Neural cell (in vitro differentiated cells): ENCODE measurements at regions not wholly inside any gene's neighbourhood (a gene's known extent, or its start where the extent isn't known, plus 50 kb on each side); places are given as distances from the start of the nearest gene placed in this dataset.

Experiments
- H2AFZ ChIP-seq: fragments of 200-600, 300-800 bp; sonication (generic), shearing (Covaris generic); 2 replicates; pipeline ENCODE4 v1.6.0; 2014; ENCODE audit warnings: low read depth, mild to moderate bottlenecking, antibody characterized with exemption, low read length, moderate library complexity
- H3F3A ChIP-seq: fragments of 200-600 bp; shearing (Covaris generic); 2 replicates; pipeline ENCODE4 v1.6.1; 2016; ENCODE audit warnings: mild to moderate bottlenecking, moderate library complexity, mixed read lengths, antibody characterized with exemption, low read length; ENCODE audit not compliant: insufficient read depth, poor library complexity, severe bottlenecking
- H3K27ac ChIP-seq: fragments of 200-600, 300-800 bp; sonication (generic), shearing (Covaris generic); 2 replicates; pipeline ENCODE4 v1.5.1; 2014; ENCODE audit warnings: mild to moderate bottlenecking, low read length, moderate library complexity
- H3K27me3 ChIP-seq: fragments of 300-800, 200-600 bp; sonication (generic), shearing (Covaris generic); 2 replicates; pipeline ENCODE4 v1.6.0; 2014; ENCODE audit warnings: mild to moderate bottlenecking, low read depth, low read length, moderate library complexity; ENCODE audit not compliant: insufficient read depth
- H3K36me3 ChIP-seq: fragments of 300-800, 200-600 bp; sonication (generic), shearing (Covaris generic); 2 replicates; pipeline ENCODE4 v1.5.1; 2014; ENCODE audit warnings: mild to moderate bottlenecking, antibody characterized with exemption, low read length, moderate library complexity; ENCODE audit not compliant: insufficient read depth
- H3K4me2 ChIP-seq: fragments of 300-800, 200-600 bp; sonication (generic), shearing (Covaris generic); 2 replicates; pipeline ENCODE4 v1.6.0; 2014; ENCODE audit warnings: mild to moderate bottlenecking, low read length
- H3K4me3 ChIP-seq: fragments of 300-800, 200-600 bp; sonication (generic), shearing (Covaris generic); 2 replicates; pipeline ENCODE4 v1.5.1; 2014; ENCODE audit warnings: mild to moderate bottlenecking, low read length, moderate library complexity
- H3K79me2 ChIP-seq: fragments of 200-600 bp; shearing (Covaris generic); replicated peaks from 2 replicates; pipeline ENCODE4 v1.6.0; 2014; ENCODE audit warnings: mild to moderate bottlenecking, low read length, moderate library complexity; ENCODE audit not compliant: insufficient read depth
- H3K9ac ChIP-seq: fragments of 300-800, 200-600 bp; sonication (generic), shearing (Covaris generic); 2 replicates; pipeline ENCODE4 v1.6.1; 2016; ENCODE audit warnings: mild to moderate bottlenecking, low read length, mixed read lengths
- H3K9me2 ChIP-seq: fragments of 200-600 bp; shearing (Covaris generic); 2 replicates; pipeline ENCODE4 v1.6.1; 2016; ENCODE audit warnings: mild to moderate bottlenecking, low read length, mixed read lengths; ENCODE audit not compliant: insufficient read depth
- H3K9me3 ChIP-seq: fragments of 200-600, 300-800 bp; sonication (generic), shearing (Covaris generic); 2 replicates; pipeline ENCODE4 v1.6.1; 2016; ENCODE audit warnings: mild to moderate bottlenecking, mixed run types, low read length, moderate library complexity, mixed read lengths
- H4K20me1 ChIP-seq: fragments of 200-600 bp; shearing (Covaris generic); 2 replicates; pipeline ENCODE4 v1.6.1; 2016; ENCODE audit warnings: mild to moderate bottlenecking, mixed run types; ENCODE audit not compliant: insufficient read depth
- CTCF ChIP-seq: fragments of 450-650 bp; IDR thresholded peaks from 2 replicates; pipeline ENCODE4 v1.5.1; 2014; ENCODE audit warnings: antibody characterized with exemption, mild to moderate bottlenecking, moderate library complexity; ENCODE audit not compliant: poor library complexity, severe bottlenecking
- EP300 ChIP-seq: fragments of 450-650 bp; conservative IDR thresholded peaks from 2 replicates; pipeline ENCODE4 v1.6.1; 2014; ENCODE audit warnings: antibody characterized with exemption, mild to moderate bottlenecking, moderate library complexity; ENCODE audit not compliant: poor library complexity, severe bottlenecking
- EZH2 ChIP-seq: fragments of 200-600, 300-800 bp; shearing (Covaris generic), sonication (generic); IDR thresholded peaks from 2 replicates; pipeline ENCODE4 v1.6.1; 2014; ENCODE audit warnings: antibody characterized with exemption, low read length, borderline replicate concordance, mild to moderate bottlenecking; ENCODE audit not compliant: insufficient read depth, poor library complexity, severe bottlenecking
- MXI1 ChIP-seq: fragments of 450-650 bp; conservative IDR thresholded peaks from 2 replicates; pipeline ENCODE4 v1.6.1; 2014; ENCODE audit warnings: antibody characterized with exemption, mild to moderate bottlenecking; ENCODE audit not compliant: poor library complexity, severe bottlenecking
- POLR2AphosphoS5 ChIP-seq: IDR thresholded peaks from 2 replicates; pipeline ENCODE4 v1.6.1; 2012
- RAD21 ChIP-seq: fragments of 450-650 bp; conservative IDR thresholded peaks from 2 replicates; pipeline ENCODE4 v1.6.1; 2014; ENCODE audit warnings: antibody characterized with exemption, mild to moderate bottlenecking, moderate library complexity
- SMC3 ChIP-seq: fragments of 450-650 bp; conservative IDR thresholded peaks from 2 replicates; pipeline ENCODE4 v1.6.1; 2014; ENCODE audit warnings: antibody characterized with exemption, mild to moderate bottlenecking, moderate library complexity; ENCODE audit not compliant: poor library complexity
- TAF1 ChIP-seq: IDR thresholded peaks from 2 replicates; pipeline ENCODE4 v1.6.1; 2012; ENCODE audit warnings: low read depth
- TF ChIP-seq, protein P1 (sequence below): IDR thresholded peaks from 2 replicates; pipeline ENCODE4 v1.6.1; 2012; ENCODE audit warnings: borderline replicate concordance

GRCh38 chr16:80294172-80294571, 246.6 kb upstream of the DYNLRB2 start:
- H3K36me3 ChIP-seq = no peaks in the 10 kb centered on the region
- H3K9me2 ChIP-seq = no peaks in the 10 kb centered on the region
- H4K20me1 ChIP-seq = no peaks in the 10 kb centered on the region
- no peaks in the 10 kb centered on the region for H3K79me2 ChIP-seq
- H3K4me2 ChIP-seq = no peak overlapping the region
- H3K9ac ChIP-seq = no peak overlapping the region
- no peaks in the 10 kb centered on the region for H3F3A ChIP-seq
- TF ChIP-seq, protein P1, sequence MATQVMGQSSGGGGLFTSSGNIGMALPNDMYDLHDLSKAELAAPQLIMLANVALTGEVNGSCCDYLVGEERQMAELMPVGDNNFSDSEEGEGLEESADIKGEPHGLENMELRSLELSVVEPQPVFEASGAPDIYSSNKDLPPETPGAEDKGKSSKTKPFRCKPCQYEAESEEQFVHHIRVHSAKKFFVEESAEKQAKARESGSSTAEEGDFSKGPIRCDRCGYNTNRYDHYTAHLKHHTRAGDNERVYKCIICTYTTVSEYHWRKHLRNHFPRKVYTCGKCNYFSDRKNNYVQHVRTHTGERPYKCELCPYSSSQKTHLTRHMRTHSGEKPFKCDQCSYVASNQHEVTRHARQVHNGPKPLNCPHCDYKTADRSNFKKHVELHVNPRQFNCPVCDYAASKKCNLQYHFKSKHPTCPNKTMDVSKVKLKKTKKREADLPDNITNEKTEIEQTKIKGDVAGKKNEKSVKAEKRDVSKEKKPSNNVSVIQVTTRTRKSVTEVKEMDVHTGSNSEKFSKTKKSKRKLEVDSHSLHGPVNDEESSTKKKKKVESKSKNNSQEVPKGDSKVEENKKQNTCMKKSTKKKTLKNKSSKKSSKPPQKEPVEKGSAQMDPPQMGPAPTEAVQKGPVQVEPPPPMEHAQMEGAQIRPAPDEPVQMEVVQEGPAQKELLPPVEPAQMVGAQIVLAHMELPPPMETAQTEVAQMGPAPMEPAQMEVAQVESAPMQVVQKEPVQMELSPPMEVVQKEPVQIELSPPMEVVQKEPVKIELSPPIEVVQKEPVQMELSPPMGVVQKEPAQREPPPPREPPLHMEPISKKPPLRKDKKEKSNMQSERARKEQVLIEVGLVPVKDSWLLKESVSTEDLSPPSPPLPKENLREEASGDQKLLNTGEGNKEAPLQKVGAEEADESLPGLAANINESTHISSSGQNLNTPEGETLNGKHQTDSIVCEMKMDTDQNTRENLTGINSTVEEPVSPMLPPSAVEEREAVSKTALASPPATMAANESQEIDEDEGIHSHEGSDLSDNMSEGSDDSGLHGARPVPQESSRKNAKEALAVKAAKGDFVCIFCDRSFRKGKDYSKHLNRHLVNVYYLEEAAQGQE = no peak
- TF ChIP-seq SMC3 = no peak
- TF ChIP-seq POLR2AphosphoS5 = no peak
- no peak for TF ChIP-seq MXI1
- no peak for TF ChIP-seq CTCF
- no peak for TF ChIP-seq RAD21
- no peak for TF ChIP-seq EP300
- no peak for TF ChIP-seq EZH2
- TF ChIP-seq TAF1 = no peak
- no peak overlapping the region for H3K4me3 ChIP-seq
- H2AFZ ChIP-seq = no peak overlapping the region
- no peaks in the 10 kb centered on the region for H3K27me3 ChIP-seq
- no peaks in the 10 kb centered on the region for H3K9me3 ChIP-seq
- H3K27ac ChIP-seq = no peak overlapping the region

- Histone ChIP-seq H3K4me3 (no peak overlapping the region), H3K9ac (no peak overlapping the region), H2AFZ (no peak overlapping the region), H3K9me3 (no peaks in the 10 kb centered on the region), H3K79me2 (no peaks in the 10 kb centered on the region), H3K27ac (no peak overlapping the region), H4K20me1 (no peaks in the 10 kb centered on the region), H3K4me2 (no peak overlapping the region), H3F3A (no peaks in the 10 kb centered on the region), H3K27me3 (no peaks in the 10 kb centered on the region), H3K9me2 (no peaks in the 10 kb centered on the region), H3K36me3 (no peaks in the 10 kb centered on the region)
- TF ChIP-seq EZH2 (no peak), CTCF (no peak), TAF1 (no peak), MXI1 (no peak), SMC3 (no peak), POLR2AphosphoS5 (no peak), RAD21 (no peak), EP300 (no peak)
- TF ChIP-seq, protein P1 = no peak
Observed at GRCh38 chr16:80288616-80289015, 252.2 kb upstream of the DYNLRB2 start.
